Gastrocnemius medialis (tissue), 4 donors: ENCODE measurements at regions not wholly inside any gene's neighbourhood (a gene's known extent, or its start where the extent isn't known, plus 50 kb on each side); places are given as distances from the start of the nearest gene placed in this dataset.

Source experiments
- ATAC-seq, 2 donors: fragments of 150-250 bp; one replicate each; pipeline ENCODE4 v1.9.1; 2016
- DNase-seq, 2 donors: peaks; one replicate each; pipeline ENCODE4 v3.0.0-alpha.2; 2019
- H3K27ac ChIP-seq, 4 donors: fragments of 200-600 bp; sonication (generic); 1 replicate in 1 of 4; 2 replicates in 3 of 4; pipeline ENCODE4 v1.5.1; 2016 to 2018; ENCODE audit warnings: mild to moderate bottlenecking in 2 of 4, moderate library complexity in 1 of 4
- H3K27me3 ChIP-seq, 3 donors: fragments of 200-600 bp; sonication (generic) in 2 of 3; 1 replicate in 1 of 3; 2 replicates in 2 of 3; pipeline versions ENCODE4 v1.5.1 to v1.6.0; 2016 to 2019; ENCODE audit warnings: mild to moderate bottlenecking in 1 of 3, moderate library complexity in 1 of 3
- H3K36me3 ChIP-seq, 2 donors: fragments of 200-600 bp; sonication (generic) in 1 of 2; one replicate each; pipeline ENCODE4 v1.5.1; 2017 to 2018
- H3K4me1 ChIP-seq, 2 donors: fragments of 200-600 bp; sonication (generic) in 1 of 2; one replicate each; pipeline ENCODE4 v1.5.1; 2016 to 2017; ENCODE audit warnings: mild to moderate bottlenecking in 2 of 2
- H3K4me3 ChIP-seq, 4 donors: fragments of 200-600 bp; sonication (generic) in 3 of 4; 1 replicate in 1 of 4; 2 replicates in 3 of 4; pipeline ENCODE4 v1.5.1; 2016 to 2019; ENCODE audit warnings: mild to moderate bottlenecking in 2 of 4
- H3K9me3 ChIP-seq, 3 donors: fragments of 200-600 bp; sonication (generic) in 2 of 3; 1 replicate in 1 of 3; 2 replicates in 2 of 3; pipeline ENCODE4 v1.5.1; 2016 to 2019
- CTCF ChIP-seq, 5 experiments: fragments of 450-650 bp in 3 of 5; fragments of 200-600 bp in 2 of 5; sonication (generic) in 2 of 5; IDR thresholded peaks in 4 of 5; conservative IDR thresholded peaks in 1 of 5; 1 replicate in 4 of 5; 2 replicates in 1 of 5; pipeline ENCODE4 v1.5.1; 2016 to 2019; ENCODE audit warnings: antibody characterized with exemption in 5 of 5, mild to moderate bottlenecking in 3 of 5, moderate library complexity in 3 of 5
- POLR2A ChIP-seq, 2 donors: fragments of 450-650 bp; IDR thresholded peaks; one replicate each; pipeline ENCODE4 v1.6.1; 2017; ENCODE audit warnings: antibody characterized with exemption in 2 of 2, mild to moderate bottlenecking in 2 of 2, moderate library complexity in 2 of 2
- in situ Hi-C, 4 donors: fragments of 200-750 bp; cut with MboI; loops; one replicate each; pipeline versions ENCODE4 v1.15.0 to v1.8.0; 2017; ENCODE audit warnings: low sequenced_read_pairs in 4 of 4
- intact Hi-C: fragments of 100-400 bp; cut with DNase I; formaldehyde crosslinking; loops from one replicate; pipeline ENCODE4 v1.15.1; 2023; ENCODE audit warnings: low total_unique reads

DNA sequence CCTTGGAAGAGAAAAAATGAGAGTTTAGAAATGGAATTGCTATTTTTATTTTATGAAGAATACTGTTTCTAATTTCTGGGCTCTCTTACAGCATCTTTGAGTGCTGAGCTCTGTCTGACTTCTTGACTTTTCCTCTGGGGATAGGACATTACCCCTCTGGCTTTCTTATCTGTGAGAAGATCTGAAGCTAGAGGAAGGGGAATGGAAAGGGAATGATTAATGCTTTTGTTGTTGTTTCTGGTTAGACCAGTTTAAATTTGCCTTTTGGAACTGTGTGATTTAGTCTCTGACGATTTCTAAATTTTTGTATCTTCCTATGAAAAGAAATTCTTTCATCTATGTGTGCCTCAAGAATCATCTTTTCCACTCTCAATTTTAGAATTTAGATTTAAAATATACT lies 811.4 kb downstream of the REEP3 start:
- intact Hi-C loops = no loop called here
- H3K4me1 ChIP-seq = no peaks in the 10 kb centered on the region
- ATAC-seq = no peak

GRCh38 chr10:64334084-64334483 lies 812.9 kb downstream of the REEP3 start:
- Histone ChIP-seq H3K27me3 (no peaks in the 10 kb centered on the region), H3K36me3 (no peaks in the 10 kb centered on the region), H3K4me3 (no peak overlapping the region), H3K27ac (no peak overlapping the region), H3K4me1 (no peaks in the 10 kb centered on the region), H3K9me3 (no peaks in the 10 kb centered on the region)
- no peak for TF ChIP-seq CTCF (IDR thresholded peaks at IDR 0.05 in 4 of 5, conservative IDR thresholded peaks at IDR 0.05 in 1 of 5)
- no peak for TF ChIP-seq POLR2A (IDR thresholded peaks at IDR 0.05)
- intact Hi-C loops (no loop called here), in situ Hi-C loops (no loop called here)
- ATAC-seq (no peak), DNase-seq (no peak)

More for the DNA sequence above, 811.4 kb downstream of the REEP3 start:
- no peak for DNase-seq
- TF ChIP-seq POLR2A (IDR thresholded peaks at IDR 0.05) (no peak), CTCF (IDR thresholded peaks at IDR 0.05 in 4 of 5, conservative IDR thresholded peaks at IDR 0.05 in 1 of 5) (no peak)
- in situ Hi-C loops = no loop called here
- no peaks in the 10 kb centered on the region for H3K9me3 ChIP-seq
- no peaks in the 10 kb centered on the region for H3K27me3 ChIP-seq
- H3K27ac ChIP-seq = no peak overlapping the region
- H3K4me3 ChIP-seq = no peak overlapping the region
- no peaks in the 10 kb centered on the region for H3K36me3 ChIP-seq

DNA sequence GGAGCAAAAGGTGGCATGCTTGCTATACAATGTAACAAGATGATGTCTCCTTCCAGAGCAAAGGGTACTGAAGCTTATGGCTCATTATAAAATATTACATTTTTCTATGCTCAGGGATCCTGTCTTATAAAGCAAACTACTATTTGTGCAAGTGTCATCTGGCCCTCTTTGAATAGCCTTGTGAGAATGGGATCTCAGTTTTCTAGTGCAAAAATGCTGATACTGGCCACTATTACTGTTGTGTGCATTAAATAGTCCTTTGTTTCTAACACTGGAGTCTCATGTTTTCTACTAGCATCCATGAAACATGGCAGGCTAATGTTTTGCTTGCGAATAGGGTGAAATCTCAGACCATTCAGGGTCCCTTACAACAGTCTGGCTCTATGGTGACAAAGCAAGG lies 823.0 kb downstream of the REEP3 start:
- intact Hi-C loops = no loop called here
- H3K27ac ChIP-seq = no peak overlapping the region
- in situ Hi-C loops = no loop called here
- H3K4me1 ChIP-seq = no peaks in the 10 kb centered on the region
- ATAC-seq (no peak), DNase-seq (no peak)
- H3K4me3 ChIP-seq = no peak overlapping the region
- TF ChIP-seq CTCF (IDR thresholded peaks at IDR 0.05 in 4 of 5, conservative IDR thresholded peaks at IDR 0.05 in 1 of 5) (no peak), POLR2A (IDR thresholded peaks at IDR 0.05) (no peak)
- H3K9me3 ChIP-seq = no peaks in the 10 kb centered on the region
- H3K27me3 ChIP-seq = no peaks in the 10 kb centered on the region
- no peaks in the 10 kb centered on the region for H3K36me3 ChIP-seq

- no peaks in the 10 kb centered on the region for H3K27me3 ChIP-seq
- no peak overlapping the region for H3K4me3 ChIP-seq
- DNase-seq = no peak
- no peak overlapping the region for H3K27ac ChIP-seq
- no peak for TF ChIP-seq POLR2A (IDR thresholded peaks at IDR 0.05)
- TF ChIP-seq CTCF (IDR thresholded peaks at IDR 0.05 in 4 of 5, conservative IDR thresholded peaks at IDR 0.05 in 1 of 5) = no peak
- in situ Hi-C loops = no loop called here
- no peak for ATAC-seq
- no peaks in the 10 kb centered on the region for H3K9me3 ChIP-seq
- intact Hi-C loops = no loop called here
- H3K36me3 ChIP-seq = no peaks in the 10 kb centered on the region
- no peaks in the 10 kb centered on the region for H3K4me1 ChIP-seq
Measured at GRCh38 chr10:64345856-64346255, 824.7 kb downstream of the REEP3 start.

GRCh38 chr10:64346389-64346788 lies 825.2 kb downstream of the REEP3 start:
- no peaks in the 10 kb centered on the region for H3K4me1 ChIP-seq

More at GRCh38 chr10:64346389-64346788, 825.2 kb downstream of the REEP3 start:
- no peak for TF ChIP-seq POLR2A (IDR thresholded peaks at IDR 0.05)
- no peak for TF ChIP-seq CTCF (IDR thresholded peaks at IDR 0.05 in 4 of 5, conservative IDR thresholded peaks at IDR 0.05 in 1 of 5)
- Histone ChIP-seq H3K9me3 (no peaks in the 10 kb centered on the region), H3K4me3 (no peak overlapping the region), H3K27ac (no peak overlapping the region), H3K36me3 (no peaks in the 10 kb centered on the region), H3K27me3 (no peaks in the 10 kb centered on the region)
- intact Hi-C loops (no loop called here), in situ Hi-C loops (no loop called here)
- DNase-seq (no peak), ATAC-seq (no peak)
